Neuron (in vitro differentiated cells): ENCODE measurements at regions not wholly inside any gene's neighbourhood (a gene's known extent, or its start where the extent isn't known, plus 50 kb on each side); places are given as distances from the start of the nearest gene placed in this dataset.

ENCODE experiments used
- H2AFZ ChIP-seq: one replicate; pipeline ENCODE4 v1.6.1; 2013; ENCODE audit warnings: low read depth, mild to moderate bottlenecking, inconsistent platforms, low read length, moderate library complexity
- H3K27me3 ChIP-seq: one replicate; pipeline ENCODE4 v1.6.1; 2013; ENCODE audit warnings: low read length; ENCODE audit not compliant: insufficient read depth
- H3K36me3 ChIP-seq: one replicate; pipeline ENCODE4 v1.6.1; 2013; ENCODE audit warnings: low read length; ENCODE audit not compliant: insufficient read depth
- H3K4me1 ChIP-seq: one replicate; pipeline ENCODE4 v1.6.1; 2013; ENCODE audit warnings: low read length; ENCODE audit not compliant: insufficient read depth
- H3K4me3 ChIP-seq: 2 replicates; pipeline ENCODE4 v1.5.1; 2013; ENCODE audit warnings: mild to moderate bottlenecking, low read length, moderate library complexity
- H3K9me3 ChIP-seq: one replicate; pipeline ENCODE4 v1.6.1; 2013; ENCODE audit warnings: low read length

DNA sequence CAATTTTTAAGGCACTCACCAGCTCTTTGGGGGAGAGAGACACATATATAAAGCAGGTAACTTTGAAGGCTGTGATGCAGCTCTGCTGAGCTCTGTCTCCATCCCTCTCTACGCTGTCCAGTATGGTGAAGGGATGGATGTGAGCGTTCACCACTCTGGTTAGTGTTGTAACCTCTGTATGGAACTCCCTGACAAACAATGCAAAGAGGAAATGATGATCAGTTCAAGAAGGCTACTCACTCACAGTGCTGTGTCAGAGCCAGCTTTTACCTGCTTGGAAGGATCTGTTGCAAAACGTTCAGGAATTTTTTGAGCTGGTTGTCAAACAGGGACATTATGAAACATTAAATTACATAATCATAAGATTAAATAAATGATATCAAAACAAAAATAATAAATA is 90.8 kb upstream of the SLC10A2 start:
- no peak overlapping the region for H3K4me3 ChIP-seq
- no peak overlapping the region for H2AFZ ChIP-seq
- H3K9me3 ChIP-seq, result no peaks in the 10 kb centered on the region
- H3K36me3 ChIP-seq, result no peaks in the 10 kb centered on the region
- no peaks in the 10 kb centered on the region for H3K27me3 ChIP-seq
- H3K4me1 ChIP-seq, result no peaks in the 10 kb centered on the region

DNA sequence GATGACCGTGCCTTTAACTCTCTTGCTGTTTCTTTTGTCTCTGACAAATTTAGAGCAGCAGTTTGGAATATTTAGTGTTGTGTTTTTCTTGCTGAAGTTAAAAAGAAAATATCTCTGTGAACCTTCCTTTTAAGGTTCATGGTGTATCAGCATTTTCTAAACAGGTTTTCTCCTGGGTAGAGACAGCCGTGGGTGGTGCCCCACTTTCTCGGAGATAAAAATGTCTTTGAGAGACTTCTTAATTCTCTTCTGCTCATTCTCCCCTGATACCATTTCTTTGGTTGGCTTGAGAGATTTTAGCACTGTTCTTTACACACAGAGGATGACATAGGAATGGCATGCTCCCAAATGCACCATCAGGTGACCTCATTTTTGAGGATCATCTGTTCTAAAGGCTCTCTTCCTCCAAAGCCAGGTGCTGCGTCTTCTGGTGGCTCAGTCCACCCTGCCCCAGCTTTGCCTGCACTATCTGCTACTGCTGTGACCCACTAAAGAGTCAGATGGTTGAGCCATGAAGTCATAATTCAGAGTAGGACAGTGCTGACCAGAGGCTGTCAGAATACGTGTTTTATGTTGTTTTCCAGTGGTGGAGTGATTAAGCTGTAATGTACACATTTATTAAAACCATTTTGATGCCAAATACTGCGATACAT is 90.3 kb upstream of the SLC10A2 start:
- Histone ChIP-seq H3K27me3 (no peaks in the 10 kb centered on the region), H3K4me1 (no peaks in the 10 kb centered on the region), H2AFZ (no peak overlapping the region), H3K9me3 (no peaks in the 10 kb centered on the region), H3K36me3 (no peaks in the 10 kb centered on the region), H3K4me3 (no peak overlapping the region)

DNA sequence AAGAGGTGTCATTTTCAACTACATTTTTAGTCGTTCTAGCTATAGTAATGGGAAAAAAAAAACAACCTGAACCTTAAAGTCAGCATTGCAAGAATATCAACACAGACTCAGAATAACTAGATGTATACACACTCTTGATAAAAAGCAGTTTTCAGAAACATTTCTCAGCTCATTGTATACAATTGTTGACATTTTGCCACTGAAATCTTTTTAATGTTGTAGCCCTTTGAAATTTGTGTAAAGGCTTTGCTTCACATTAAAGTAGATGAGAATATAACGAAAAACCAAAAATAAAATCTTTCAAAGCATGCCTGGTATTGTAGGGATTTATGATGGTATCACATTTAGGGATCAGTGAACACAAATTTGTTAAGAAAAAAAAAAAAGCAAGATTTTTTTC is 87.2 kb upstream of the SLC10A2 start:
- no peaks in the 10 kb centered on the region for H3K9me3 ChIP-seq
- no peaks in the 10 kb centered on the region for H3K27me3 ChIP-seq
- no peak overlapping the region for H3K4me3 ChIP-seq
- H3K4me1 ChIP-seq, result peaks cover 14% of the 10 kb centered on the region
- no peaks in the 10 kb centered on the region for H3K36me3 ChIP-seq
- H2AFZ ChIP-seq, result no peak overlapping the region

DNA sequence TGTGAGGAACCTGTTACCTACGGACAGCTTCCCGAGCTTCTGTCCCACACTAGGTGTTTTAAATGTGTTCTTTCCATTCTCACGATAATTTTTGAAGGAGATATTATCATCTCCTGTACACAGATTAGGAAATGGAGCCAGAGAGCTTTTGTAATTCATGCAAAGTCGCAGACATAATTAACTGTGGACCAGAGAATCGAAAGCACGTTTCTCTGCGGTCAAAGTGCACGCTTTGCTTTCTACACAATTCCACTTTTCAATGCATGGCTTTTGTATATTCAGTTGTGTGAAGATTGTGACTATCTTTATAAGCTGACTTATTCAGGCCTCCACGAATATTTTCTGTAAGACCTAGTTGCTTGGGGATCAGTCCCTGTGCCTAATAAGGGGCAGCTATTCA is 81.7 kb upstream of the SLC10A2 start:
- peak overlapping the region; percentile 53 for H2AFZ ChIP-seq
- H3K27me3 ChIP-seq, result no peaks in the 10 kb centered on the region
- H3K36me3 ChIP-seq, result no peaks in the 10 kb centered on the region
- H3K9me3 ChIP-seq, result no peaks in the 10 kb centered on the region
- no peak overlapping the region for H3K4me3 ChIP-seq
- H3K4me1 ChIP-seq, result peaks cover 28% of the 10 kb centered on the region

DNA sequence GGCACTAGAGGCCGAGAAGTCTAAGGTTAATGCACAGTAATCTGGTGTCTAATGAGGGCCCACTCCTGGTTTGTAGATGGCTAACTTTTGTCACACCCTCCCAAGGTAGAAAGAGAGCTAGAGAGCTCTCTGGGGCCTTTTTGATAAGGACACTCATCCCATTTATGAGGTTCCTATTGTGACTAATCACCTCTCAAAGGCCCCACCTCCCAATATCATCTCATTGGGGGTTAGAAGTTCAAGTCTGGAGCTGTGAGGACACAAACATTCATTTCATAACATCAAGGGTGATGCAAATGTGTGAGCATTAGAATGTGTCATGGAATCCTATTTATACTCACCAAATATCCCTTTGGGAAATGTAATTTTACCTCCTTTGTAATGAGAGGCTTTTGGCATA is 79.2 kb upstream of the SLC10A2 start:
- H2AFZ ChIP-seq, result no peak overlapping the region
- H3K36me3 ChIP-seq, result no peaks in the 10 kb centered on the region
- peaks cover 28% of the 10 kb centered on the region for H3K4me1 ChIP-seq
- H3K4me3 ChIP-seq, result no peak overlapping the region
- no peaks in the 10 kb centered on the region for H3K9me3 ChIP-seq
- H3K27me3 ChIP-seq, result no peaks in the 10 kb centered on the region

DNA sequence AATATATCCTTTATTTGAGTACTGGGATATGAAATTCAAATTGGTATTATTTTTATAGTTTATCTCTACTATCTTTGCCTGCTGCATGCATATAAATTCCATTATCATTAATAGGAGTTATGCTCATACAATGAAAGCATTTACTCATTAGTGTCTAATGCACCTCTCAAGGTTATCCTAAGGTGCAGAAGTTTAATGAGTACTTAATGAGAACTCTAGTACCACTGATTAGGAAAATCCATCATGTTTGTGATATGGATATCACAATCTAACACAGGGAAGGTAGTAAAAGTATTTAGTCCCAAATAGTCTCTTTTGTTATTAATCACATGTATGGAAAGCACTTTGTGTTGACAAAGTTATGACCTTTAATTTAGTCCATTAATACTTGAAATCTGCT is 77.2 kb upstream of the SLC10A2 start:
- Histone ChIP-seq H3K9me3 (no peaks in the 10 kb centered on the region), H2AFZ (no peak overlapping the region), H3K4me1 (peaks cover 14% of the 10 kb centered on the region), H3K27me3 (no peaks in the 10 kb centered on the region), H3K36me3 (no peaks in the 10 kb centered on the region), H3K4me3 (no peak overlapping the region)

DNA sequence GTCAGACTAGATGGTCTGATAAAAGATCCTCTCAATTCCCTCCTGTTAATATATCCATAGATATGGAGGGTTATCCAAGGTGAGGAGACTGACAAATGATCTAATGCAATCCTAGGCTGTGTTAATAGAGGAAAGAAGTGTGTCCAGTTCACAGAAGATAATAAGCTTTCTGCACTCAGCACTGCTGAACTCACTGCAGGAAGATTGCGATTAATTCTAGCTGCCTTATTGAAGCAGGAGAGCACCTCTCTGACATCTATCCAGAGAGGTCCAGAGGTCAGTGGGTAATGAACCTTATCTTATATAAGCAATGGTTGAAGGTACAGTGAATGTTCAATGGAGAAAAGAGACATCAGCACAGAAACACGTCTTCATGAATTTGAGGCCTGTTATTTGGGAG is 75.9 kb upstream of the SLC10A2 start:
- Histone ChIP-seq H3K4me1 (peaks cover 2% of the 10 kb centered on the region), H3K9me3 (no peaks in the 10 kb centered on the region), H3K36me3 (no peaks in the 10 kb centered on the region)

DNA sequence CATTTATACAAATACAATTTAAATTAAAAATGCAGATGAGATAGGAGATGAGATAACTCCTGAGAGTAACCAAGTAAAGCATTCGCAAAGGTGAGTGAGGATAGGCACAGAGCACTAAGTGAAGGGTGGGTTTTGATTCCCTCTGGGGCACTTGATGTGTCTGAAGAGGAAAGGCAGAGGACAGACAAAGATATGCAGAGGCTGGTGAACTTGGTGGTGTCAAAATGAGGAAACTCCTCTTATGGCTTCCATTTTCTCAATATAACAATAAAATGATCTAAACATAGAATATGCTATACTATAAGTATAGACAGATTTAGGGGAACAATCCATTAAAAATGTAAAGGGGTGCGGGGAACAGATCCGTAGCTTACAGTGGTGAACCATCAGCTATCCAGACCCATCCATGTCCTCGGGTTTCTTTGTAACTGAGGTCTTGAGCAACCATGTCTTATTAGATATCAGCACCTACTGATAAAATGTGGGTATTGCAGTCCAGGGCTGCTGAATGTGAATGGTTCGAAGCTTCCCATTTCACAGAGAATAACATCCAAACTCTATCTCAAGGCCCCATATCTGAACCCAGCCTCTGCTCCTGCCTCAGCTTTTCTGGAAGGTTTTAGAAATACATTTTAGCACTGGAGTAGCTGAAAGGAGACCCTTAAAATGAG is 73.9 kb upstream of the SLC10A2 start:
- no peak overlapping the region for H3K4me3 ChIP-seq
- H3K27me3 ChIP-seq, result no peaks in the 10 kb centered on the region
- no peaks in the 10 kb centered on the region for H3K36me3 ChIP-seq
- no peaks in the 10 kb centered on the region for H3K9me3 ChIP-seq
- H3K4me1 ChIP-seq, result peaks cover 13% of the 10 kb centered on the region
- H2AFZ ChIP-seq, result no peak overlapping the region

More for the DNA sequence above, 75.9 kb upstream of the SLC10A2 start:
- Histone ChIP-seq H3K27me3 (no peaks in the 10 kb centered on the region), H2AFZ (no peak overlapping the region), H3K4me3 (no peak overlapping the region)

DNA sequence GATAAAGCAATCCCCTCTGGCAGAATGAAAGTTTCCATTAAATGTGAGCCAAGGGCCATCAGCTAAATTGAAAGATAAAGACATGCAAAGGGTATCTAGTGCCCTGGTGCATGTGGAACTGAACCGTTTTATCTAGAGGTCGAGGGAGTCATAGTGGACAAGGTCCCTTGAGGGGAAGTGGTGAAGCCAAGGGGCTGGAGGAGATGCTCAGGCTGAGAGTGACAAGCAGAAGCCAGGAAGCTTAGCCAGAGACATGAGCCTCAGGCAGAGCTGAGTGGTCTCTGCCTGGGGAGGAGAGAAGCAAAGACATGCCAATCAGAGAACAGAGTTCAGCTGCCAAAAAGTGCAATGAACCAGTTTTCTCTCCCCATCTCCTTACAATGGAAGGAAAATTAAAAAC is 68.1 kb upstream of the SLC10A2 start:
- Histone ChIP-seq H3K4me1 (peaks cover 19% of the 10 kb centered on the region), H2AFZ (no peak overlapping the region), H3K4me3 (no peak overlapping the region), H3K36me3 (no peaks in the 10 kb centered on the region), H3K27me3 (no peaks in the 10 kb centered on the region), H3K9me3 (no peaks in the 10 kb centered on the region)

DNA sequence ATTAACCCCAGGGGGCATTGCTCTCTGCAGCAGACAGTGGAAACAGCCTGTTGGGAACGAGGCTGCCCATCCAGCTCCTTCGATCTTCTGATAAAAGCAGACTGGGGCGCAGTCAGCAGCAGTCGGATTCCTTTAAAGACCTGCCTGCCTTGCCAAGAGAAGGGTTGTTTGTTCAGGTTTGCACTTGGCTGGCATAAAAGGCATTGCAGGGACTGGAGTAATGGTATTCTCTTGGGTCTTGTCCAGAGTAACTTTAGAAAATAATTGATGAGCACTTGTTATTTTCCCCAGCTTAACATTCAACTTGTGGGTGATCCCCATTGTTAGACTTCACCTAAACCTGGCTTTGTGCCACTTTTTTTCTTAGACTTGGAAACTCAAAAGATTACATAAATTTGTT is 67.3 kb upstream of the SLC10A2 start:
- Histone ChIP-seq H3K4me1 (peaks cover 19% of the 10 kb centered on the region), H3K9me3 (no peaks in the 10 kb centered on the region), H3K27me3 (no peaks in the 10 kb centered on the region), H3K36me3 (no peaks in the 10 kb centered on the region), H3K4me3 (no peak overlapping the region), H2AFZ (no peak overlapping the region)

DNA sequence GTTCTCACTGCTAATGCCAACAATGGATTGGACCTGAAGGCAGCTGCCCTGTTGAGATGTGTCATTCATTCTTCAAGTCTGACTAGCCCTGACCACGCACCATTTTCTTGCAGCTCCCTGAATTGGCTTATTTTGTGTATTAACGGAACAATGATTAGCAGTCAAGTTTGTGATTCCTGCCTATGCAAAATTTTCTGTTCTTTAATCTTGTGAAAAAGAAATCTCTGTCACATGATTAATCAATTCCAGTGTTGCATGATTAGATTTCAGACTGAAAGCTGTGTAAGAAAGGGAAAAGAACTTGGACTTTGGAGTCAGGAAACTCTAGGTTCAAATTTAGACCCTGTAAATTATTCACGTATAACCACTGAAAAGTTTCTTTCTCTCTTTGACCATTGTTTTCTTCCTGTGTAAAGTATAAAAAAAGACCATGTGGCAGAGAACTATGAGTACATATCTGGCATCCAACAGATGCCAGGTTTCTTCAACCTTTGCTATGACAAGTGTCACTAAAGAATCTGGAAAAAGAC is 64.5 kb upstream of the SLC10A2 start:
- H3K27me3 ChIP-seq, result peaks cover 4% of the 10 kb centered on the region
- H3K4me1 ChIP-seq, result peaks cover 9% of the 10 kb centered on the region
- no peaks in the 10 kb centered on the region for H3K36me3 ChIP-seq
- no peak overlapping the region for H2AFZ ChIP-seq
- H3K9me3 ChIP-seq, result no peaks in the 10 kb centered on the region
- H3K4me3 ChIP-seq, result no peak overlapping the region

DNA sequence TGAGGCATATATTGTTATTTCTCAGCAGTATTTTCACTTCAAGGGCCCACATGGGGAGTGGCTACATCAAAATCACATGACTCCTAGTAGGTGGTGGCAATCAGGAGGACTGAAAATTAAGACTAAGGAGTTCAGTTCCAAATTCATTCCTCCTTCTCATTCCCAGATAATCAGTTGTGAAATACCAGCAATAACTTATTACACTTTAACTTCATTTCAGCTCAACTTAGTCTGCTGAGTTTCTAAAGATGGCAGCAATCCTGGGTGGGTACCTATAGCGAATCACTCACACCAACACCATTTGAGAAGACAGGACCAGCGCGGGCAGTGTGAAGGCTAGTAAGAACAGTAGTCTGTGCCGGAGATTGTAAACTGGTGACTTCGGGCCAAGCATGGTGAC is 63.9 kb upstream of the SLC10A2 start:
- H3K4me3 ChIP-seq, result no peak overlapping the region
- H3K9me3 ChIP-seq, result no peaks in the 10 kb centered on the region
- H2AFZ ChIP-seq, result no peak overlapping the region
- H3K36me3 ChIP-seq, result no peaks in the 10 kb centered on the region
- H3K27me3 ChIP-seq, result peaks cover 4% of the 10 kb centered on the region
- peaks cover 6% of the 10 kb centered on the region for H3K4me1 ChIP-seq
